GM19468 (cell line): ENCODE measurements at regions not wholly inside any gene's neighbourhood (a gene's known extent, or its start where the extent isn't known, plus 50 kb on each side); places are given as distances from the start of the nearest gene placed in this dataset.
A peak's percentile ranks its signal among the peaks of the same experiment; 100 is the strongest.

Experiments
- ATAC-seq: cut with Tn5 transposase; IDR thresholded peaks from one replicate; pipeline ENCODE4 v1.9.1; 2021; ENCODE audit warnings: mild to moderate bottlenecking, moderate library complexity, moderate number of reproducible peaks; ENCODE audit not compliant: unreplicated experiment; ENCODE audit errors: extremely low read depth

DNA sequence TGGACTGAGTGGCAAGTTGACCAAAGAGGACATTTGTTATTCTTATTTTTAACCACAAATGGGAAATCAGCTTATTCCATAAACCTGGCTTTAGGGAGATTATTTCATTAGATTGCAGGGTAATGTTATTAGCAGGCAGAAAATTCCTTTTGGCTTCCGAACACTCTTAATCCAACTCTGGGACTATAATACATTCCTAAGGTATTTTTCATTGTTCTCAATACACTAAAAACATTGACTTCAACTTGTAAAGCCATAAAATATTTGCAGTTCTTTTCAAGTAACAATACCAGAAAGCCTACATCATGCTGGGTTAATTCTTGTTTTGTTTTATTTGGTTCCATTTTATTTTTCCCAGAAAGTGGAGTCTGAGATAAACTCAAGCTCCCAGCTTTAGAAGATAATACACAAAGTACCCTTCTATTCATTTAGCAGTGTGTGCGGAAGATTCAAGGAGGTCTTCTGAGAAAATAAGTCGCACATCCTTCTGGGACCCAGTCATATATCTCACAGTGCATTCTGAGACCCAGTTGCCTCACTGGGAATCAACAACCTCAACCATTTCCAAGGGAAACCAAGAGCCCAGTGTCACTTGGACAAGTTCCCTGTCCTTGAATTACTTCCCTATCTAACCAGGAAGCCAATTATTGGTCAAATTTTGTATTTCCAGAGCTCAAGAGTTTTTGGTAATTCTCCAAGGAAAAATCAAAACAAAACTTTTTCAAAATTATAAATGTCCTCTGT lies 389.6 kb upstream of the DYNLRB2 start:
- ATAC-seq: no peak

DNA sequence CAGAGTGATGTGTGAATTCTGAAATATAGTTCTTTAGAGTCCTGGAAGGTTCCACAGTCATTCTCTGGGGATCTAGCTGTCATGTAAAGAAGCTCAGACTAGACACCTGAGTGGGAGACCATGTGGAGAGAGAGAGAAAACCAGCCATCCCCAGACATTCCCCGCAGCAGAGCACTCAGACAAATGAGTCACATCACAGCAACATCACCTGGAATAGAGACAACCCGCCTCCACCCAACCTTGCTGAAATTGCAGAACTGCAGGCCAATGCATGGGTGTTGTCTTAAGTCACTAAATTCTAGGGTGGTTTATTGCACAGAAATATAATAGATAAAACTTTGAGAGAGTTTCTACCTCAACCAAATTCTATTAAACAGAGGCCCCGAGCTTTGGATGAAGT lies 392.0 kb upstream of the DYNLRB2 start:
- ATAC-seq: no peak

DNA sequence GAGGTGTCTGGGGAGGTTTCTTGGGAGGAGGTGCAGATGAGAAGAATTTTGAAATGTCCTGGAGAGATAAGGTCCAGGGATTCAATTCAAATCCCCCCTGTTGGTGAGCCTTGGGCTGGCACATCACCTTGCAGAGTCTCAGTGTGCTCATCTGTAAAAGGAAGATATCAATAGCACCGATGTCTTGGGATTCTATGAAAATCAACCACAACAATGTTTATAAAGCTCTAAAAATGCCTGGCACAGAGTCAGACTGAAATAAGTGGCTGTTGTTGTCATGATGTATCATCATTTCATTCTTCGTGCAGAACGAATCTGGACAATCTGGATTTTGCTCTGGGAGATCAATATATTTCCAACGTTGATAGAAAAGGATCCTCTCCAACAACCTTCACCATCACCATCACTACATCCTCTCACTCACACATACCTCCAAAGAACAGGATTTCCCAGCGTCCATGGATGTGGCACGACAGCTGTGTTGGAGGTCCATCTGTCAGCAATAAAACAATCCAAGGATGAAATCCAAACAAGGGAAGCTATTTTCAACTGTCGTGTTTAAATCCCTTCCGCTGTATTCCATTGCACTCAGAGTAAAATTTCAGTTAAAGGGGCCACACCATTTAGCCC lies 393.7 kb upstream of the DYNLRB2 start:
- ATAC-seq: no peak

DNA sequence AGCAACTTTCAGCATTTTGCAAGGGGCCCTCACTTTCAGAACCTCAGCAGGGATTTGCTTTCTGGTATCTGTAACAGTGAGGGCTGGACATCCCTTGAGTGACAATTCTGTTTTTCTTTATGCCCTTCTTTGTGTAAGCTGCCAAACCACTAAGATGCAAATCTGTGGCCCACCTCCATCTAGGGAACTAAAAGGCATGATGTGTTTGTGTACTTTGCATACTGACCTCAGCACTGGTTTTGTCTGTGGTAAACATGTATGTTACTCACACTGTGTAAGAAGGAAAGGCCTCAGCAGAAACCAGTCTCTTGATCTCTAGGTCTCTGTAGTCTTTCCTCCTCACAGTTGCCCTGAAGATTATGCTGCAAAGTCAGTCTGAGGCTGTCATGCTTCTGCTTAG lies 396.6 kb upstream of the DYNLRB2 start:
- peak; percentile 76 for ATAC-seq

DNA sequence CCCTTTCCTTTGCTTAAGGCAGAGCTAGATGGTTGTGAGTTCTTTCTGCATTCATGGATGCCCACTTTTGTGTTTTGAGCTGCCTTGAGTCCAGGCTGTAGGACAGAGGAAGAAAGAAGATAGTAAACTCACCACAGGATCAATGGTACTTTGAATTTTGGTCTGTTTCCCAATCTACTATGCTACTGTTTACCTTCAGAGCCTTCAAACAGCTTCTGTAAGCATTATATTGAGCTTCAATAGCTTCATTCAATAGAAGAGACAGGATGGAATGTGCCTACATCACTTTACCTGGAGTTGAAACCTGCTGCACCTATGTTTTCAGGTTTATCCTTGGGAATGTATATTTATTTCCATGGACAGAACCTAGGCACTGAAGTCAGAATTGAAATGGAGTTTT lies 397.9 kb upstream of the DYNLRB2 start:
- ATAC-seq: no peak

DNA sequence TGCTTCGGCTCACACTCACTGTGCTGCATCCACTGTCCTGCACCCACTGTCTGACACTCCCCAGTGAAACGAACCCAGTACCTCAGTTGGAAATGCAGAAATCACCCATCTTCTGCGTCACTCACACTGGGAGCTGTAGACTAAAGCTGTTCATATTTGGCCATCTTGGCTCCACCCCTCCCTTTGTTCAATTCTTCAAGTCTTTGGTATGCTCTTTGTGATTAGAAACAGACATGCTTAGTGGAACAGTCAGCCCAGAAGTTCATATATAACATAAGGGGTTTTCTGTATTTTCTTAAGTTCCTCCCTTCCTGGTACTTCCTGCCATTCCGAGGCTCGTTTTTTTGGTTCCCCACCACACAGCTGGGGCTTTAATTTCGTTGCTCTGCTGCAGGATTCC lies 398.5 kb upstream of the DYNLRB2 start:
- no peak for ATAC-seq

DNA sequence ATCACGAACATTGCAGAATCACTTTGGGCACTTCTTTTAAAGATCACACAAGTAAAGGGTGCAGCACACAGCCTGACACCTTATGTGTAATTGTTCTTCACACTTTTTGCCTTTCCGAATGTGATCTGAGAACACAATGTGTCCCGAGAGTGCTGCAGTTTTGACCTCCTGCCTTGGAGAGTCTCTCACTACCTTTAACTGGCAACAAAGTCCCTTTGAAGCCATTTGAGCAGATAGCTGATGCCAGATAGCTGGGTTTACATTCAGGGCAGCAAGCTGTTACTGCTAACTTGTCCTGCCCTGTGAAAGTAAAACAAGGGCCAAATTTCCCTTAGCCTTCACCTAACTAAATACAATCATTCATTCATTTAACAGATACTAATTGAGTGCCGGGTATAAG lies 411.0 kb upstream of the DYNLRB2 start:
- no peak for ATAC-seq

DNA sequence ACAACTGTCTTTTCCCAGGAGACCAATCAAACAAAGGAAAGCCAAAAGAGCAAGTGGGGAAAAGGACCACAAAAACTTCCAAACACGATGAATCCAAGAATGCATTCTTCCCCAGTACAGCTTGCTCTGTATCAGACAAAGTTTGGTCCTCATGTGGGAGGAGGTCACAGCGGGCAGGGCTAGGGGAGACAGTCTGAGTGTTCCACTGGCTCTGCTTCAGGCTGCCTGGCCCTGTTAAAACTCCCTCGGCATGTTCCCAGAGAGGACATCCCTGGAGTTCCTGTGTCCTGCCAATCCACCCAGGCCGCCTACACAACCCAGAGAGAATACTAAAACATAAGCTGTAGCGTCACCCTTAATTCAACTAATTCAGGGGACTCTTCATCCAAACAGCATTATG lies 415.1 kb upstream of the DYNLRB2 start:
- ATAC-seq: no peak

DNA sequence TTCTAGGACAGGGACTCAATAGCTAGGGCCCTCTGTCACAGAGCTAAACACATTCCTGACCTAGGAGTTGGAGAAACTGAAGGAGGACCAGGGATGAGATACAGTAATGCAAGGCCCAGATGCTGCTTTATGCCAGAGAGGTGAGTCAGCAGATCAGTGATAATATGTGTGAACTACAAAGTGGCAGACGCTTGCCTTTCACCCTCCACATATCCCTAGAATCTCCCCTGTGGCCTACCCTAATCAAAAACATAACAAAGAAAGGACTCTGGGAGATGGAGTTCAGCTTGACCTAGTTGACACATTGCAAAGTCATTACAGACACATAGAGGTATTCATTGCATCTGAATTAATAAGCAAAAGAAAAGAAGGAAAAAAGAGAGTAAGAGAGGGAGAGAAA lies 417.6 kb upstream of the DYNLRB2 start:
- no peak for ATAC-seq

DNA sequence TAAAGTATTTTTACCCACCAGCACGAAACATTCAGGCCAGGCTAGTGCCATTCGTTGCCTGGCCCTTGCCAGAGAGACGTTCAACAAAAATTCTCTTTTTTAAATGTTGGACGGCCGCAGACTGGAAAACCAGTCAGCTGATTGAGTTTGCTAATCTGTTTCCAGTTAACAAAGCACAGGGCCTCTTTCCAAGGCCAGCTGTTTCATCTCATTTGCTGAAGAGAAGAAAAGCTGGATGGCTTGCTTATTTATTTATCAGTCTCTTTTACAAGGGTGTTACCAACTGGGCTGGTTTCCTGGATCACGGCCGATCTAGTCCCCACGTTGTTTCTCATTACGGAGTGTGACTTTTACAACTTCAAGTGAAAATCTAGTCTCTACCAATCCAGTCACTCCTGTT lies 418.7 kb upstream of the DYNLRB2 start:
- no peak for ATAC-seq

DNA sequence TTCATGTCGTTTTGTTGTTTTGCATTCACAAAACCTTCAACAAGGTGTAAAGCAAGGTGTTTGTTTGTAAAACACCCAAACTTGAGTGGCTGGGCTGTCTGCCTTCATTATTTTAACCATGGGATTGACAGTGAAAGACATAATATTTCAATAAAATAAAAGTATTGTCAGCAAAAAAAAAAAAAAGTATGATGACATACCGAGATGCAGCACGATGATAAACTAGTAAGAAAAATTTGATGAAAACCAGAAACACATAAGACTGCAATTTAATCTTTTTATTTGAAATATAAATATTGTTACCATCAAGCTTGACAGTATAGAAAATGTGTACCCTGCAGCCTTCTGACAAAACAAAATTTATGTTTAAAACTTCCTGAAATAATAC lies 419.3 kb upstream of the DYNLRB2 start:
- ATAC-seq: no peak

DNA sequence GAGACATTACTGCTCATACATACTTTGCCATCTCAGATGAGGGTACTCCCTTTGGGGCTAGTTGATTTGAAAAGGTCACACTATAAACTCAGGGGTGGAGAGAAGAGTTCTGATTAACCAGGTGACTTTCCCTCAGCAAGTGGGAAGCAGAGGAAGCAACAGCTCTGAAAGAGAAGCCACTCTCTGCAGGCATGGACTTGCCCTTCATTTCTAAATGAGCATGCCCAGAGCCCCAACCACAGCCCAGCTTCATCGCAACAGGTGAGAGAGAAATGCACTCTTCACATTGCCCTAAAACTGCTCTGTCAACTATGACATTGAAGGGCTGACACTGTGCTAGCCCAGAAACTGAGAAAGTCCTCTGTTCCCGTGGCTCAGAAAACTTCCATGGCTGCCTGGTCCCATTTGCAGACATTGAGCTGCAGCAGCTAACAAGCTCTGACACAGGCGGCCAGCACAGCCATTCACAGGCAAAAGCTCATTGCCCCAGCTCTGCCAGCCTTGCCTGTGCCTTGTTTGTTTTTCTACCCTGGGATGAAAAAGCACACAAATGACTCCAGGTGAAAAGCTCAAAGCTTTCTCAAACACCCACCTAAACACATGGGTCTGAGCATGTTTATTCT lies 419.8 kb upstream of the DYNLRB2 start:
- no peak for ATAC-seq

DNA sequence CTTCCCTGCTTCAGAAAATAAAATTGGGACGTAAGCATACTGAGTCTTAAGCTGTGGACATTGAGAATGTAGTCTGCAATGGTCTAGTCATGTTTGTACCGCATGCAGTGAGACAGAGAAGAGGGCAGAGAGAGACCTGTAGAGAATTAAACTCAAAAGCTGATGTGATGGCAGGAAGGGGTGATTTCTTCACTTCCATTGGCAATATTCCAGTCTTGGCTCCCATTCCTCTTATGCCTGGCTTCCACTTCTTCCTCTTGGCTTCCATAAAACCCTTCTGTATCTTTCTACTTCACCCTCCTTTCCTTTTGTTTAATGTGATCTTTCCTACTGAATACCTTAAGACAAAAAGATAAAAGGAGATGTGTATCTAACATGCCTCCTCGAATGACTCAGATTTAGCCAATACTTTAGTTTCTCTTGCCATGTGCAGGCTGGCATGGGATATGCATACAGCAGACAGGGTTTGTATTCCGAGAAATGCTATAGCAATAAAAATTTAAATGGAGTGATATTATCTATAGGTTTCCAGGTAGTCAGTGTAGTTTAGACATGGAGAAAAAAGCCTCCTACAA lies 423.1 kb upstream of the DYNLRB2 start:
- ATAC-seq: no peak

DNA sequence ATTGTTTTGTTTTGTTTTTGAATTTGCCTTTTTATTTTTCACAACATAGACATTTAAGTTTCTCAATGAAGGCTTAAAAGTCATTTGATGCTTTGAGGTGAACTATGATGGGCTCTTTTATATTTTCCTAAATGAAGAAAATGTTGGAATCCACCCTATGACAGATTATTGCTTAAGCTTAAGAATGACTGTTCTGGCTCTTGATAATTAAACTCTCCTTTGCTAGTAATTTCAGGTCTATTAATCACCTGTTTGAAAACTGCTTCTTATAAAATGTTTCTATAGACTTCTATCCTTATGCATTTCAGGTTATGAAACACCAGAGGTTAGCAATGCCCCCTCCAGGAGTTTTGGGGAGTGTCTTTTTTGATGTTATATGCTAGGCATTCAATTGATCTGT lies 424.1 kb upstream of the DYNLRB2 start:
- no peak for ATAC-seq

DNA sequence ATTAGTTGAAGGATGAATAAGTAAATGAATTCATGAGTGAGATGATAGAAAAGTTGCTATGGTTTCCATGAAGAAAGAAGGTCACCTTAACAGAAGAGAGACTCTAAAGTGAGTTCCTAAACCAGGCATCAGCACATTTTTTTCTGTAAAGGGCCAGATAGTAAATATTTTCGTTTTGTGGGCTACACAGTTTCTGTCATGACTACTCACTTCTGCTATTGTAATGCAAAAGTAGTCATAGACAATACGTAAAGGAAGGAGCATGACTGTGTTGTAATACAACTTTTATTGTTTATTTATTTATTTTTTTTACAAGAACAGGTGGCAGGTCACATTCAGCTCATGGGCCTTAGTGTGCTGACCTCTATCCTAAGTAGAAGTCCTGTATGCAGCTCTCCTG lies 426.1 kb upstream of the DYNLRB2 start:
- ATAC-seq: no peak

DNA sequence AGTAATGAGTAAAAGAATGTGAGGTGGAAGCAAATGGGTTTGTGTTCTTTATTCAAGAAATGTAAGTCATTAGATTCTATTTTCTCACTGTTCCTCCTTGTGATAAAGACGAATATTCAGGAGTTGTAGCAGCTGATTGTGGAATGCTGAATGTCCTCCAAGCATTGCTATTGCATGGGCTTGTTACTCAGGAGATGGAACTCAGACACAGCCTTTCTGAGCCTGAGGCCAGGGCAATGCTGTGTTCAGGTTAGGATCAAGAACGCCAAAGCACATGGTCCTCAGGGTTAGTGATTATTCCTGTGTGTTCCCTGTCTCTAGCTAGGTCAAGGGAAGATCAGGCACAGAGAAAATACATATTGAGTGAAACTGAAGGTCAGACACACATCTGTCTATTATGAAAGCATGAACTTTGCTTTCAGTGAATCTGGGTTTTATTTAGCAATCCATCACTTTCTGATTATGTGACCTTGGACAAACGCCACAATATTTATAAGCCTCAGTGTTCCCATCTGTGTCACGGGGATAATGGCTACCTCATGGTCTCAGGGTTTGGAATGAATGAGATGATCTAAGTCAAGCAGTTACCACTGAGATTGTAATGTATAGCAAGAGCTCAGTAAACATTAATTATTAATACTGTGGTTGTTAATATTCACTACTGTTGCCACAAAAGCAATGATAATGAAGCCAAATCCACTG lies 426.8 kb upstream of the DYNLRB2 start:
- ATAC-seq: no peak

DNA sequence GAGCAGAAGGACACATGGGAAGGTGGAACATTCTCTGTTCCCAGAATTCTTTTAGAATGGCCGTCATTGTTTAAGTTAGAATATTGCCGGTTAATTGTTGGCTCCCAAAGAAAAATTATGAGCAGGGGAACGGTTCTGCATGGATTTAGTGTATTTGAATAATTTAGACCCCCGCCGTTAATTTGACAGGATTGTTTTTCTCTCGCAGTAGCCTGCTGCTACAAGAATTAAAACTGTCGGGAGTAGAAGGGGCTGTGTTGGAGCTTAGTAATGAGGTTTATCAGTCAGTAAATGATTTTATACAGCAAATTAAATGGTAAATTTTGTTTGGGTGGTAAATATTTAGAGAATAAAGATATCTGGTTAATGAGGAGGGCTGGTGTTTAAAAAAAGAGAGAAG lies 431.2 kb upstream of the DYNLRB2 start:
- no peak for ATAC-seq

DNA sequence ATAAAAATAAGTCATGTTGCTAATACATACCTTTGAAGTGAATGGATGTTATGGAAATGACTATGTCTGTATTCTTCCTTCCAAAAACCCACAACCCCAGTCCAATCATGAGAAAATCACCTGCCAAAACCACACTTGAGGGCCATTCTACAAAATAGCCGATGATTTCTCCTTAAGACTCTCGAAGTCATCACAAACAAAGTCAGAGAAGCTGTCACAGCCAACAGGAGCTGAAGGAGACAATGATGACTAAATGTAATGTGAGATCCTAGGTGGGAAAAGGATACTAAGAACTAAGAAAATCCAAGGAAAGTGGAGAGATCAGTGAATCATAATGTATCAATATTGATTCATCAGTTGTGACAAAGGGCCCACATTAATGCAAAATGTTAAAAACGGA lies 432.9 kb upstream of the DYNLRB2 start:
- ATAC-seq: no peak

DNA sequence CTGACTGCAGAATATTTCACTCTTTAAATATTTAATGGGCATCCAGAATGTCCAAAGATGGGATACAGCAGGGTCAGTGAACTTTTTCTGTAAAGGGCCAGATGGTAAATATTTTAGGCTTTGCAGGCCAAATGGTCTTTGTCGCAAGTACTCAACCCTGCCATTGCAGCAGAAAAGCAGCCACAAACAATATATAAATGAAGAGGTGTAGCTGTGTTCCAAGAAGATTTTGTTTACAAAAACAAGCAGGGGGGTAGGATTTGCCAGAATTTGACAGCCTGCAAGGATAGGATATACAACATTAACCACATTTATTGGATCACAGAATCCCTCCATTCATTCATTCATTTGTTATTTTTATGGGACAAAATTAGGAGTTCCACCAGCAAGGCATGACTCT lies 435.0 kb upstream of the DYNLRB2 start:
- ATAC-seq: no peak

DNA sequence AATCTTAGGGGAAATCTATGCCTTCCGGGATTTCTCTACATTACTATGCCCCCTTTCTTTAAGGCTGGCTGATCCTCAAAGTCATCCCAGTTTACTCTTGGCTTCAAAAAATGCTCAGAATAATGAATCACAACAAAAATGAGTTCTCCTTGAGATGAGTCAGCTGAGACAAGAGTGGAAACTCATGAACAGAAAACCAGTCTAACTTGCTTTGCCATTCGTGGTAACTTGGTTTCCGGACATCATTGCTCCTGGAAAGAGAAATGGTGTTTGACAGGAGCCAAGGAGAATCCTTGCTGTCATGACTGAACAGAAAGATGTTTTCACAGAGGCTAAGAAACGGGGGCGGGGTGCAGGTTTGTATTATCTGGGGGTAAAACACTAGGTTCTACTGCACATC lies 435.6 kb upstream of the DYNLRB2 start:
- ATAC-seq: no peak

DNA sequence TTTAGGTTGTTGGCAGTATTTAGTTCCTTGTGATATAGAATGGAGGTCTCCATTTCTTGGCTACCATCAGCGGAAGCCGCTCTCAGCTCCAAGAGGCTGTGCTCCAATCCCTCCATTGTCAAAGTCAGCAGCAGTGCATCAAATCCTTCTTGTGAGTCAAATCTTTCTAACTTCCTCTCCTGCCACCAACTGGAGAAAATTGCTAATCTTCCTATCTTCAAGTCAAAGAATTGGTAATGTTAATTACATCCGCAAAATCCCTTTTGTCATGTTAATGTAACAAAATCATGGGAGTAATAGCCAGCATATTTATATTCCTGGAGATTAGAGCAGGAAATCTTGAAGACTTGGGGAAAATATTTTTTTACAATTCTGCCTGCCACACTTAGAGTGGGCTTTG lies 436.4 kb upstream of the DYNLRB2 start:
- no peak for ATAC-seq
